Keratinocyte (primary cell): ENCODE measurements at regions not wholly inside any gene's neighbourhood (a gene's known extent, or its start where the extent isn't known, plus 50 kb on each side); places are given as distances from the start of the nearest gene placed in this dataset.

Source experiments
- DNase-seq: peaks from one replicate; pipeline ENCODE4 v3.0.0-alpha.2; 2011; ENCODE audit warnings: low read depth, missing footprints, low spot score
- FAIRE-seq: peaks from 2 replicates; lab custom pipeline; 2011; peaks lifted over from hg19 to GRCh38; lab: Jason Lieb, UNC
- H2AFZ ChIP-seq: 2 replicates; pipeline ENCODE4 v1.6.0; 2012; ENCODE audit warnings: low read length, control low read depth, inconsistent platforms; ENCODE audit not compliant: control insufficient read depth
- H3K27ac ChIP-seq: 2 replicates; pipeline ENCODE4 v1.5.1; 2011; ENCODE audit warnings: low read length; ENCODE audit not compliant: control insufficient read depth, insufficient read depth
- H3K27me3 ChIP-seq: 3 replicates; pipeline ENCODE4 v1.6.0; 2011; ENCODE audit warnings: low read length; ENCODE audit not compliant: control insufficient read depth, insufficient read depth; ENCODE audit errors: extremely low read depth
- H3K36me3 ChIP-seq, 2 experiments: 2 replicates in 1 of 2; 3 replicates in 1 of 2; pipeline ENCODE4 v1.5.1; 2011; ENCODE audit warnings: low read length in 2 of 2, mild to moderate bottlenecking in 1 of 2; ENCODE audit not compliant: control insufficient read depth in 2 of 2, insufficient read depth in 2 of 2; ENCODE audit errors: extremely low read depth in 1 of 2
- H3K4me1 ChIP-seq: 3 replicates; pipeline ENCODE4 v1.5.1; 2011; ENCODE audit warnings: low read length; ENCODE audit not compliant: control insufficient read depth, insufficient read depth; ENCODE audit errors: extremely low read depth
- H3K4me2 ChIP-seq: 3 replicates; pipeline ENCODE4 v1.6.0; 2011; ENCODE audit warnings: low read depth, low read length; ENCODE audit not compliant: control insufficient read depth, insufficient read depth; ENCODE audit errors: extremely low read depth
- H3K4me3 ChIP-seq, 3 experiments: fragments of 200-600 bp in 1 of 3; sonication (generic) in 1 of 3; 2 replicates in 2 of 3; 3 replicates in 1 of 3; pipeline ENCODE4 v1.5.1; 2011 to 2016; ENCODE audit warnings: low read length in 3 of 3, mild to moderate bottlenecking in 3 of 3, control low read depth in 2 of 3, inconsistent platforms in 1 of 3, low read depth in 1 of 3, mixed read lengths in 1 of 3, mixed run types in 1 of 3, moderate library complexity in 1 of 3; ENCODE audit not compliant: control insufficient read depth in 2 of 3, insufficient read depth in 2 of 3; ENCODE audit errors: extremely low read depth in 1 of 3
- H3K79me2 ChIP-seq: 2 replicates; pipeline ENCODE4 v1.6.0; 2012; ENCODE audit warnings: low read length; ENCODE audit not compliant: control insufficient read depth, insufficient read depth
- H3K9ac ChIP-seq: 3 replicates; pipeline ENCODE4 v1.6.0; 2011; ENCODE audit warnings: low read length; ENCODE audit not compliant: control insufficient read depth, insufficient read depth; ENCODE audit errors: extremely low read depth
- H3K9me1 ChIP-seq: 3 replicates; pipeline ENCODE4 v1.6.0; 2011; ENCODE audit warnings: low read length; ENCODE audit not compliant: control insufficient read depth, insufficient read depth; ENCODE audit errors: extremely low read depth
- H3K9me3 ChIP-seq: 2 replicates; pipeline ENCODE4 v1.5.1; 2012; ENCODE audit warnings: low read depth, low read length; ENCODE audit not compliant: control insufficient read depth
- H4K20me1 ChIP-seq: 3 replicates; pipeline ENCODE4 v1.6.0; 2011; ENCODE audit warnings: low read length; ENCODE audit not compliant: control insufficient read depth, insufficient read depth; ENCODE audit errors: extremely low read depth
- CTCF ChIP-seq, 3 experiments: IDR thresholded peaks in 1 of 3; conservative IDR thresholded peaks in 1 of 3; optimal IDR thresholded peaks in 1 of 3; 2 replicates in 2 of 3; 3 replicates in 1 of 3; pipeline versions ENCODE3 to v1.5.1; 2011; ENCODE audit warnings: low read length in 3 of 3, mild to moderate bottlenecking in 3 of 3, moderate library complexity in 2 of 3, control low read depth in 1 of 3, inconsistent platforms in 1 of 3; ENCODE audit not compliant: insufficient read depth in 2 of 3; ENCODE audit errors: extremely low read depth in 1 of 3
- EZH2 ChIP-seq: IDR thresholded peaks from one replicate; pipeline ENCODE4 v1.6.1; 2012; ENCODE audit warnings: inconsistent platforms, mild to moderate bottlenecking, low read length, moderate library complexity
- dilution Hi-C: fragments of 300-500 bp; cut with MboI; formaldehyde crosslinking; loops from one replicate; pipeline ENCODE4 v1.7.0; 2020; ENCODE audit warnings: low sequenced_read_pairs; ENCODE audit not compliant: extremely low pct_ligation_motif_present

- dilution Hi-C loops: no loop called here
- no peak for DNase-seq
- H3K36me3 ChIP-seq: no peaks in the 10 kb centered on the region
- no peak for FAIRE-seq
- TF ChIP-seq CTCF (optimal IDR thresholded peaks at IDR 0.05 in 1 of 3, IDR thresholded peaks at IDR 0.05 in 1 of 3, conservative IDR thresholded peaks at IDR 0.05 in 1 of 3; ENCODE audit: extremely low read depth in 1 of 3, insufficient read depth in 2 of 3, low read length in 3 of 3) (no peak), EZH2 (no peak)
- H3K4me2 ChIP-seq: no peak overlapping the region
- H3K9me1 ChIP-seq: no peaks in the 10 kb centered on the region
- H3K4me3 ChIP-seq: no peak overlapping the region
- H3K4me1 ChIP-seq: no peaks in the 10 kb centered on the region
- H2AFZ ChIP-seq: no peak overlapping the region
- H3K9me3 ChIP-seq: peaks cover 2% of the 10 kb centered on the region
- no peaks in the 10 kb centered on the region for H3K27me3 ChIP-seq
- no peaks in the 10 kb centered on the region for H4K20me1 ChIP-seq
- no peak overlapping the region for H3K9ac ChIP-seq
- no peak overlapping the region for H3K27ac ChIP-seq
- no peaks in the 10 kb centered on the region for H3K79me2 ChIP-seq
These were observed 501.6 kb upstream of the TYRP1 start for GRCh38 chr9:12191630-12192029.

- TF ChIP-seq EZH2: no peak
- no peak for TF ChIP-seq CTCF (optimal IDR thresholded peaks at IDR 0.05 in 1 of 3, IDR thresholded peaks at IDR 0.05 in 1 of 3, conservative IDR thresholded peaks at IDR 0.05 in 1 of 3; ENCODE audit: extremely low read depth in 1 of 3, insufficient read depth in 2 of 3, low read length in 3 of 3)
- dilution Hi-C loops: no loop called here
- no peak for FAIRE-seq
These were observed 498.5 kb upstream of the TYRP1 start for GRCh38 chr9:12194731-12195130.

More at GRCh38 chr9:12194731-12195130, 498.5 kb upstream of the TYRP1 start:
- Histone ChIP-seq H3K27ac (no peak overlapping the region), H3K4me2 (no peak overlapping the region), H3K4me3 (no peak overlapping the region), H3K36me3 (no peaks in the 10 kb centered on the region), H3K9me1 (no peaks in the 10 kb centered on the region), H3K9me3 (peaks cover 2% of the 10 kb centered on the region), H4K20me1 (no peaks in the 10 kb centered on the region), H3K27me3 (no peaks in the 10 kb centered on the region), H2AFZ (no peak overlapping the region), H3K9ac (no peak overlapping the region), H3K79me2 (no peaks in the 10 kb centered on the region), H3K4me1 (no peaks in the 10 kb centered on the region)
- DNase-seq: no peak
